ENCODE measurements at regions not wholly inside any gene's neighbourhood (a gene's known extent, or its start where the extent isn't known, plus 50 kb on each side); places are given as distances from the start of the nearest gene placed in this dataset.

GRCh38 chr2:220450846-220451245 is 823.4 kb downstream of the SLC4A3 start:
- 11% methylated on average over 2 of the region's 2 CpGs for WGBS (ENCODE audit: low lambda C conversion rate)
- no peak overlapping the region for H2AFZ ChIP-seq (ENCODE audit: low read length)
- in situ Hi-C loops (cut with HindIII; ENCODE audit: extremely low pct_ligation_motif_present, low pct_unique_long_range_greater_than_20kb): no loop called here
- H4K20me1 ChIP-seq (ENCODE audit: insufficient read depth, low read length): no peaks in the 10 kb centered on the region
- no peaks in the 10 kb centered on the region for H3K36me3 ChIP-seq (replicated peaks in 1 of 2; ENCODE audit: control insufficient read depth in 1 of 2, insufficient read depth in 2 of 2, low read length in 2 of 2)
- CTCF ChIA-PET (ENCODE audit: low intra/inter-chr PET ratio, low total read pairs): no interaction called here
- no TSS peak for BruUV-seq (replicated peaks)
- ATAC-seq (no peak), DNase-seq (ENCODE audit: low spot score) (no peak), FAIRE-seq (no peak)
- no peak overlapping the region for H3K4me2 ChIP-seq (ENCODE audit: low read depth, low read length)
- POLR2A ChIA-PET: no interaction called here
- H3K9ac ChIP-seq (ENCODE audit: insufficient read depth, low read depth, low read length): no peak overlapping the region
- no peaks in the 10 kb centered on the region for H3K9me3 ChIP-seq (ENCODE audit: low read length)
- H3K4me1 ChIP-seq (ENCODE audit: insufficient read depth, low read length): no peaks in the 10 kb centered on the region
- no peak overlapping the region for H3K27ac ChIP-seq (ENCODE audit: extremely low read length, insufficient read depth, low read length)
- H3K27me3 ChIP-seq (ENCODE audit: control insufficient read depth in 1 of 2, insufficient read depth in 2 of 2, low read length in 2 of 2): no peaks in the 10 kb centered on the region
- intact Hi-C loops (cut with micrococcal nuclease; ENCODE audit: unreplicated experiment): no loop called here
- no peaks in the 10 kb centered on the region for H3K79me2 ChIP-seq (ENCODE audit: insufficient read depth, low read length)
- TF ChIP-seq, protein P1, sequence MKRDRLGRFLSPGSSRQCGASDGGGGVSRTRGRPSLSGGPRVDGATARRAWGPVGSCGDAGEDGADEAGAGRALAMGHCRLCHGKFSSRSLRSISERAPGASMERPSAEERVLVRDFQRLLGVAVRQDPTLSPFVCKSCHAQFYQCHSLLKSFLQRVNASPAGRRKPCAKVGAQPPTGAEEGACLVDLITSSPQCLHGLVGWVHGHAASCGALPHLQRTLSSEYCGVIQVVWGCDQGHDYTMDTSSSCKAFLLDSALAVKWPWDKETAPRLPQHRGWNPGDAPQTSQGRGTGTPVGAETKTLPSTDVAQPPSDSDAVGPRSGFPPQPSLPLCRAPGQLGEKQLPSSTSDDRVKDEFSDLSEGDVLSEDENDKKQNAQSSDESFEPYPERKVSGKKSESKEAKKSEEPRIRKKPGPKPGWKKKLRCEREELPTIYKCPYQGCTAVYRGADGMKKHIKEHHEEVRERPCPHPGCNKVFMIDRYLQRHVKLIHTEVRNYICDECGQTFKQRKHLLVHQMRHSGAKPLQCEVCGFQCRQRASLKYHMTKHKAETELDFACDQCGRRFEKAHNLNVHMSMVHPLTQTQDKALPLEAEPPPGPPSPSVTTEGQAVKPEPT (CRISPR knock-in tag; IDR thresholded peaks at IDR 0.05; ENCODE audit: low read depth): no peak
- TF ChIP-seq ZNF747 (CRISPR knock-in tag; IDR thresholded peaks at IDR 0.05; ENCODE audit: borderline replicate concordance): no peak
- no peak for TF ChIP-seq SOX5 (CRISPR knock-in tag; IDR thresholded peaks at IDR 0.05; ENCODE audit: borderline replicate concordance)
- TF ChIP-seq ZNF775 (CRISPR knock-in tag; IDR thresholded peaks at IDR 0.05; ENCODE audit: borderline replicate concordance): no peak
- TF ChIP-seq, protein P2, sequence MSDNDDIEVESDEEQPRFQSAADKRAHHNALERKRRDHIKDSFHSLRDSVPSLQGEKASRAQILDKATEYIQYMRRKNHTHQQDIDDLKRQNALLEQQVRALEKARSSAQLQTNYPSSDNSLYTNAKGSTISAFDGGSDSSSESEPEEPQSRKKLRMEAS (IDR thresholded peaks at IDR 0.05): no peak
- TF ChIP-seq GATAD1 (CRISPR knock-in tag; IDR thresholded peaks at IDR 0.05): no peak
- no peak for TF ChIP-seq WIZ (CRISPR knock-in tag; IDR thresholded peaks at IDR 0.05)
- no peak overlapping the region for H3K4me3 ChIP-seq (replicated peaks in 1 of 3; ENCODE audit: insufficient read depth in 1 of 3, low read depth in 2 of 3, low read length in 3 of 3)

DNA sequence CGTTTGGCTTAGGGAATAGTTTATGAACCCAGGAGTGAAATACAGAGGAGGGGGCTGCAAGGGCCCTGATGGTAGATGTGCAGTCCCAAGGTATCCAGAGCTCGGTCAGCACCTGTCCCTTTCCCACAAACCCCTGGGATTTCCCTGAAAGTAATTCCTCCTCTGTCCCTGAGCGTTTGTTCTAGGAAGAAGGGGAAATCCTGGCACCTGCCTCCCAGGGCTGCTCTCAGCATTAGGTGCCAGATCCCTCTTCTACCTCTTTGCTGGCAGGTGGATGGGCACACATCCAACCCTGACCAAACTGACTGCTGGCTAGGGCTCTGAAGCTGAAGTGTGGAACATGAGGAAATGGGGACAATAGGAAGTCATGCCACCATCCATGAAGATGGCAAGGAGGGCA is 824.0 kb downstream of the SLC4A3 start:
- no peak overlapping the region for H3K27ac ChIP-seq (ENCODE audit: extremely low read length, insufficient read depth, low read length)
- H3K4me3 ChIP-seq (replicated peaks in 1 of 3; ENCODE audit: insufficient read depth in 1 of 3, low read depth in 2 of 3, low read length in 3 of 3): no peak overlapping the region
- no peak overlapping the region for H2AFZ ChIP-seq (ENCODE audit: low read length)
- H3K27me3 ChIP-seq (ENCODE audit: control insufficient read depth in 1 of 2, insufficient read depth in 2 of 2, low read length in 2 of 2): no peaks in the 10 kb centered on the region
- ChIA-PET CTCF (ENCODE audit: low intra/inter-chr PET ratio, low total read pairs) (no interaction called here), POLR2A (no interaction called here)
- H3K4me2 ChIP-seq (ENCODE audit: low read depth, low read length): no peak overlapping the region
- no peak for TF ChIP-seq PAWR (CRISPR knock-in tag; IDR thresholded peaks at IDR 0.05; ENCODE audit: borderline replicate concordance)
- H3K36me3 ChIP-seq (replicated peaks in 1 of 2; ENCODE audit: control insufficient read depth in 1 of 2, insufficient read depth in 2 of 2, low read length in 2 of 2): no peaks in the 10 kb centered on the region
- intact Hi-C loops (cut with micrococcal nuclease; ENCODE audit: unreplicated experiment) (no loop called here), in situ Hi-C loops (cut with HindIII; ENCODE audit: extremely low pct_ligation_motif_present, low pct_unique_long_range_greater_than_20kb) (no loop called here)
- no peaks in the 10 kb centered on the region for H3K4me1 ChIP-seq (ENCODE audit: insufficient read depth, low read length)
- H3K9me3 ChIP-seq (ENCODE audit: low read length): no peaks in the 10 kb centered on the region
- no peak for DNase-seq (ENCODE audit: low spot score)
- no peaks in the 10 kb centered on the region for H4K20me1 ChIP-seq (ENCODE audit: insufficient read depth, low read length)
- no peaks in the 10 kb centered on the region for H3K79me2 ChIP-seq (ENCODE audit: insufficient read depth, low read length)
- WGBS (ENCODE audit: low lambda C conversion rate): 0% methylated on average over 2 of the region's 3 CpGs
- no peak for FAIRE-seq
- no peak for ATAC-seq
- no TSS peak for BruUV-seq (replicated peaks)
- no peak overlapping the region for H3K9ac ChIP-seq (ENCODE audit: insufficient read depth, low read depth, low read length)
